ENCODE measurements at regions not wholly inside any gene's neighbourhood (a gene's known extent, or its start where the extent isn't known, plus 50 kb on each side); places are given as distances from the start of the nearest gene placed in this dataset.

- Mint-ChIP-seq H3K4me3 (no peak overlapping the region), H3K4me1 (no peaks in the 10 kb centered on the region), H3K36me3 (no peaks in the 10 kb centered on the region), H3K27ac (no peak overlapping the region), H3K9me3 (no peaks in the 10 kb centered on the region), H3K27me3 (ENCODE audit: low read depth) (no peaks in the 10 kb centered on the region)
- ChIA-PET POLR2A (no interaction called here), CTCF (no interaction called here)
- TF ChIP-seq ETV6 (CRISPR knock-in tag; IDR thresholded peaks at IDR 0.05) (no peak), ZNF219 (CRISPR knock-in tag; IDR thresholded peaks at IDR 0.05; ENCODE audit: borderline replicate concordance) (no peak), ATF3 (CRISPR knock-in tag; conservative IDR thresholded peaks at IDR 0.05) (no peak), PREB (CRISPR knock-in tag; IDR thresholded peaks at IDR 0.05; ENCODE audit: borderline replicate concordance) (no peak), GABPB1 (CRISPR knock-in tag; IDR thresholded peaks at IDR 0.05) (no peak), SMAD4 (CRISPR knock-in tag; IDR thresholded peaks at IDR 0.05) (no peak), NR3C1 (CRISPR knock-in tag; conservative IDR thresholded peaks at IDR 0.05; ENCODE audit: low read depth) (no peak), RORB (CRISPR knock-in tag; IDR thresholded peaks at IDR 0.05) (no peak)
- TF ChIP-seq, protein P1, sequence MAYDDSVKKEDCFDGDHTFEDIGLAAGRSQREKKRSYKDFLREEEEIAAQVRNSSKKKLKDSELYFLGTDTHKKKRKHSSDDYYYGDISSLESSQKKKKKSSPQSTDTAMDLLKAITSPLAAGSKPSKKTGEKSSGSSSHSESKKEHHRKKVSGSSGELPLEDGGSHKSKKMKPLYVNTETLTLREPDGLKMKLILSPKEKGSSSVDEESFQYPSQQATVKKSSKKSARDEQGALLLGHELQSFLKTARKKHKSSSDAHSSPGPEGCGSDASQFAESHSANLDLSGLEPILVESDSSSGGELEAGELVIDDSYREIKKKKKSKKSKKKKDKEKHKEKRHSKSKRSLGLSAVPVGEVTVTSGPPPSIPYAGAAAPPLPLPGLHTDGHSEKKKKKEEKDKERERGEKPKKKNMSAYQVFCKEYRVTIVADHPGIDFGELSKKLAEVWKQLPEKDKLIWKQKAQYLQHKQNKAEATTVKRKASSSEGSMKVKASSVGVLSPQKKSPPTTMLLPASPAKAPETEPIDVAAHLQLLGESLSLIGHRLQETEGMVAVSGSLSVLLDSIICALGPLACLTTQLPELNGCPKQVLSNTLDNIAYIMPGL (CRISPR knock-in tag; IDR thresholded peaks at IDR 0.05): no peak
- TF ChIP-seq, protein P2, sequence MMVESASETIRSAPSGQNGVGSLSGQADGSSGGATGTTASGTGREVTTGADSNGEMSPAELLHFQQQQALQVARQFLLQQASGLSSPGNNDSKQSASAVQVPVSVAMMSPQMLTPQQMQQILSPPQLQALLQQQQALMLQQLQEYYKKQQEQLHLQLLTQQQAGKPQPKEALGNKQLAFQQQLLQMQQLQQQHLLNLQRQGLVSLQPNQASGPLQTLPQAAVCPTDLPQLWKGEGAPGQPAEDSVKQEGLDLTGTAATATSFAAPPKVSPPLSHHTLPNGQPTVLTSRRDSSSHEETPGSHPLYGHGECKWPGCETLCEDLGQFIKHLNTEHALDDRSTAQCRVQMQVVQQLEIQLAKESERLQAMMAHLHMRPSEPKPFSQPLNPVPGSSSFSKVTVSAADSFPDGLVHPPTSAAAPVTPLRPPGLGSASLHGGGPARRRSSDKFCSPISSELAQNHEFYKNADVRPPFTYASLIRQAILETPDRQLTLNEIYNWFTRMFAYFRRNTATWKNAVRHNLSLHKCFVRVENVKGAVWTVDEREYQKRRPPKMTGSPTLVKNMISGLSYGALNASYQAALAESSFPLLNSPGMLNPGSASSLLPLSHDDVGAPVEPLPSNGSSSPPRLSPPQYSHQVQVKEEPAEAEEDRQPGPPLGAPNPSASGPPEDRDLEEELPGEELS (CRISPR knock-in tag; IDR thresholded peaks at IDR 0.05): no peak
- TF ChIP-seq, protein P3, sequence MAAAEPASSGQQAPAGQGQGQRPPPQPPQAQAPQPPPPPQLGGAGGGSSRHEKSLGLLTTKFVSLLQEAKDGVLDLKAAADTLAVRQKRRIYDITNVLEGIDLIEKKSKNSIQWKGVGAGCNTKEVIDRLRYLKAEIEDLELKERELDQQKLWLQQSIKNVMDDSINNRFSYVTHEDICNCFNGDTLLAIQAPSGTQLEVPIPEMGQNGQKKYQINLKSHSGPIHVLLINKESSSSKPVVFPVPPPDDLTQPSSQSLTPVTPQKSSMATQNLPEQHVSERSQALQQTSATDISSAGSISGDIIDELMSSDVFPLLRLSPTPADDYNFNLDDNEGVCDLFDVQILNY (CRISPR knock-in tag; IDR thresholded peaks at IDR 0.05): no peak
- no peak for DNase-seq (ENCODE audit: low spot score)
- peak; percentile 43; the same call in 1 of the 2 replicates for ATAC-seq
Observed at GRCh38 chr2:193690572-193690971, 1495.8 kb upstream of the TMEFF2 start.

- ChIA-PET CTCF (no interaction called here), POLR2A (no interaction called here)
- ATAC-seq (no peak), DNase-seq (ENCODE audit: low spot score) (no peak)
- no peak for TF ChIP-seq ZNF396 (CRISPR knock-in tag; IDR thresholded peaks at IDR 0.05; ENCODE audit: borderline replicate concordance)
- Mint-ChIP-seq H3K4me1 (peaks cover 4% of the 10 kb centered on the region; the same call in 1 of the 2 replicates), H3K36me3 (no peaks in the 10 kb centered on the region), H3K27ac (no peak overlapping the region), H3K27me3 (ENCODE audit: low read depth) (no peaks in the 10 kb centered on the region), H3K9me3 (no peaks in the 10 kb centered on the region), H3K4me3 (no peak overlapping the region)
Observed at GRCh38 chr2:193687195-193687594, 1492.5 kb upstream of the TMEFF2 start.

DNA sequence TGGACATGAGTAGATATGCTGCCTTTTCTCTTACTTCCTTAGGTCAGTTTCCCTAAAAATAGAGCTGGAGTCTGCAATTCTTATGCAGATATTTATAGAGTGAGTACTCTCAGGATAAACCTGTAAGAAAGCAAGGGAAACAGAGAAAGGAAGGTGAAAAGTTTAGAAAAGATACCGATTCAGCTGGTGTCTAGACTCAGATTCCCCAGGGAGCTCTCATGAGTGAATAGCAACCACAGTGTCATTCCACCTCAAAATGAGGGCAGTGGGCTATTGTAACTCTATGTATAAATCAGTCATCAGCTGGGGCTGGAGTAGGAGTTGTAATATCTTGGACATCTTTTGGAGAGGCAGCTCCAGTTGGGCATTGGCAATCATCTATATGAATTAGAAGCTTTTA lies 1485.1 kb upstream of the TMEFF2 start:
- peaks cover 5% of the 10 kb centered on the region for H3K4me1 Mint-ChIP-seq
- H3K4me3 Mint-ChIP-seq: 0 out of 2 replicates have a peak overlapping the region, but pooled peaks have one; percentile 27
- no peak for DNase-seq (ENCODE audit: low spot score)
- ChIA-PET POLR2A (no interaction called here), CTCF (interaction anchor here (1.1 to 1.2 kb wide), 2 partner anchors 15 to 283 kb away, joined by 3 to 4 read pairs; no protein-coding TSS in a partner anchor)
- H3K9me3 Mint-ChIP-seq: peaks cover 16% of the 10 kb centered on the region
- no peaks in the 10 kb centered on the region for H3K27me3 Mint-ChIP-seq (ENCODE audit: low read depth)
- peaks cover 5% of the 10 kb centered on the region for H3K36me3 Mint-ChIP-seq
- ATAC-seq: peak; percentile 36
- no peak overlapping the region; the same call in 1 of the 2 replicates for H3K27ac Mint-ChIP-seq
- TF ChIP-seq ZNF121 (CRISPR knock-in tag; IDR thresholded peaks at IDR 0.05) (no peak), PREB (CRISPR knock-in tag; IDR thresholded peaks at IDR 0.05; ENCODE audit: borderline replicate concordance) (no peak), ESRRA (CRISPR knock-in tag; IDR thresholded peaks at IDR 0.05; ENCODE audit: borderline replicate concordance) (no peak), HMGA2 (CRISPR knock-in tag; IDR thresholded peaks at IDR 0.05) (no peak), FOXK1 (CRISPR knock-in tag; IDR thresholded peaks at IDR 0.05) (no peak)
- TF ChIP-seq, protein P4, sequence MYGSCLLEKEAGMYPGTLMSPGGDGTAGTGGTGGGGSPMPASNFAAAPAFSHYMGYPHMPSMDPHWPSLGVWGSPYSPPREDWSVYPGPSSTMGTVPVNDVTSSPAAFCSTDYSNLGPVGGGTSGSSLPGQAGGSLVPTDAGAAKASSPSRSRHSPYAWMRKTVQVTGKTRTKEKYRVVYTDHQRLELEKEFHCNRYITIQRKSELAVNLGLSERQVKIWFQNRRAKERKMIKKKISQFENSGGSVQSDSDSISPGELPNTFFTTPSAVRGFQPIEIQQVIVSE (CRISPR knock-in tag; IDR thresholded peaks at IDR 0.05; ENCODE audit: borderline replicate concordance): no peak
- TF ChIP-seq, protein P5, sequence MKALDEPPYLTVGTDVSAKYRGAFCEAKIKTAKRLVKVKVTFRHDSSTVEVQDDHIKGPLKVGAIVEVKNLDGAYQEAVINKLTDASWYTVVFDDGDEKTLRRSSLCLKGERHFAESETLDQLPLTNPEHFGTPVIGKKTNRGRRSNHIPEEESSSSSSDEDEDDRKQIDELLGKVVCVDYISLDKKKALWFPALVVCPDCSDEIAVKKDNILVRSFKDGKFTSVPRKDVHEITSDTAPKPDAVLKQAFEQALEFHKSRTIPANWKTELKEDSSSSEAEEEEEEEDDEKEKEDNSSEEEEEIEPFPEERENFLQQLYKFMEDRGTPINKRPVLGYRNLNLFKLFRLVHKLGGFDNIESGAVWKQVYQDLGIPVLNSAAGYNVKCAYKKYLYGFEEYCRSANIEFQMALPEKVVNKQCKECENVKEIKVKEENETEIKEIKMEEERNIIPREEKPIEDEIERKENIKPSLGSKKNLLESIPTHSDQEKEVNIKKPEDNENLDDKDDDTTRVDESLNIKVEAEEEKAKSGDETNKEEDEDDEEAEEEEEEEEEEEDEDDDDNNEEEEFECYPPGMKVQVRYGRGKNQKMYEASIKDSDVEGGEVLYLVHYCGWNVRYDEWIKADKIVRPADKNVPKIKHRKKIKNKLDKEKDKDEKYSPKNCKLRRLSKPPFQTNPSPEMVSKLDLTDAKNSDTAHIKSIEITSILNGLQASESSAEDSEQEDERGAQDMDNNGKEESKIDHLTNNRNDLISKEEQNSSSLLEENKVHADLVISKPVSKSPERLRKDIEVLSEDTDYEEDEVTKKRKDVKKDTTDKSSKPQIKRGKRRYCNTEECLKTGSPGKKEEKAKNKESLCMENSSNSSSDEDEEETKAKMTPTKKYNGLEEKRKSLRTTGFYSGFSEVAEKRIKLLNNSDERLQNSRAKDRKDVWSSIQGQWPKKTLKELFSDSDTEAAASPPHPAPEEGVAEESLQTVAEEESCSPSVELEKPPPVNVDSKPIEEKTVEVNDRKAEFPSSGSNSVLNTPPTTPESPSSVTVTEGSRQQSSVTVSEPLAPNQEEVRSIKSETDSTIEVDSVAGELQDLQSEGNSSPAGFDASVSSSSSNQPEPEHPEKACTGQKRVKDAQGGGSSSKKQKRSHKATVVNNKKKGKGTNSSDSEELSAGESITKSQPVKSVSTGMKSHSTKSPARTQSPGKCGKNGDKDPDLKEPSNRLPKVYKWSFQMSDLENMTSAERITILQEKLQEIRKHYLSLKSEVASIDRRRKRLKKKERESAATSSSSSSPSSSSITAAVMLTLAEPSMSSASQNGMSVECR (CRISPR knock-in tag; IDR thresholded peaks at IDR 0.05; ENCODE audit: borderline replicate concordance): no peak

All from WTC11 (cell line).